ENCODE measurements at regions not wholly inside any gene's neighbourhood (a gene's known extent, or its start where the extent isn't known, plus 50 kb on each side); places are given as distances from the start of the nearest gene placed in this dataset.

- TF ChIP-seq CTCF (IDR thresholded peaks at IDR 0.05) (no peak), EZH2 (IDR thresholded peaks at IDR 0.05; ENCODE audit: borderline replicate concordance, insufficient read depth, low read depth, low read length, poor library complexity, severe bottlenecking) (no peak)
Observed at GRCh38 chr10:59068581-59069191, 107.8 kb upstream of the PHYHIPL start.

Data from B cell (primary cell).